ENCODE measurements at regions not wholly inside any gene's neighbourhood (a gene's known extent, or its start where the extent isn't known, plus 50 kb on each side); places are given as distances from the start of the nearest gene placed in this dataset.

DNA sequence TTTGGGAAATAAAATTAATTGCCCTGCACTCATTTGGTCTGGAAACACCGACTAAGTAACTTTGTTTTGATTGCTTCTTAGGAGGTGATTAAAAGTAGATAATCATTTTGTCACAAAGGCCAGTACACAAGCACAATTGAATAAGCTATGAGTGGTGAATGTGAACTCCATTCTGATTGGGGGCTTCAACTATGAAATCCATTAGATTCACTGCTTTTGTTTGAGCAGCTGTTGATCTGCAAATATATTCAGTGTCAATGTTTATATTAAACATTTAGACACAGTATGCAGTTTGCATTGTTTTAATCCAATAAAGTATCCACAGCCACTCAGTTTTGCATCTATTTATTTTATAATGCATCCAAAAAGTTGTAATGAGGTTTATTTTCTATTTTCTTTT, 817.5 kb downstream of the CDH11 start:
- H3K4me2 ChIP-seq (ENCODE audit: control insufficient read depth, insufficient read depth) = no peak overlapping the region
- no peak for ATAC-seq
- WGBS (ENCODE audit: insufficient coverage, insufficient replicate concordance, low lambda C conversion rate, missing lambda C conversion rate) = 0% methylated on average over 1 of the region's 1 CpG

More for the DNA sequence above, 817.5 kb downstream of the CDH11 start:
- no peaks in the 10 kb centered on the region for H4K20me1 ChIP-seq (ENCODE audit: control insufficient read depth, insufficient read depth)
- H3K27ac ChIP-seq (ENCODE audit: control insufficient read depth, insufficient read depth) = no peak overlapping the region
- CTCF ChIA-PET = no interaction called here
- intact Hi-C loops (cut with micrococcal nuclease; ENCODE audit: unreplicated experiment) = no loop called here
- FAIRE-seq (no peak), DNase-seq (ENCODE audit: low read depth, low spot score) (no peak)
- no TSS peak for BruUV-seq (replicated peaks)
- SMC1A ChIA-PET (ENCODE audit: uncharacterized antibody, unreplicated experiment) = no interaction called here
- TF ChIP-seq GABPA (IDR thresholded peaks at IDR 0.05; ENCODE audit: low read depth) (no peak), CREM (IDR thresholded peaks at IDR 0.05; ENCODE audit: low read depth) (no peak), EED (IDR thresholded peaks at IDR 0.05; ENCODE audit: low read depth) (no peak), SRF (IDR thresholded peaks at IDR 0.05; ENCODE audit: low read depth in 2 of 2, low read length in 2 of 2) (no peak)
- TF ChIP-seq, protein P1, sequence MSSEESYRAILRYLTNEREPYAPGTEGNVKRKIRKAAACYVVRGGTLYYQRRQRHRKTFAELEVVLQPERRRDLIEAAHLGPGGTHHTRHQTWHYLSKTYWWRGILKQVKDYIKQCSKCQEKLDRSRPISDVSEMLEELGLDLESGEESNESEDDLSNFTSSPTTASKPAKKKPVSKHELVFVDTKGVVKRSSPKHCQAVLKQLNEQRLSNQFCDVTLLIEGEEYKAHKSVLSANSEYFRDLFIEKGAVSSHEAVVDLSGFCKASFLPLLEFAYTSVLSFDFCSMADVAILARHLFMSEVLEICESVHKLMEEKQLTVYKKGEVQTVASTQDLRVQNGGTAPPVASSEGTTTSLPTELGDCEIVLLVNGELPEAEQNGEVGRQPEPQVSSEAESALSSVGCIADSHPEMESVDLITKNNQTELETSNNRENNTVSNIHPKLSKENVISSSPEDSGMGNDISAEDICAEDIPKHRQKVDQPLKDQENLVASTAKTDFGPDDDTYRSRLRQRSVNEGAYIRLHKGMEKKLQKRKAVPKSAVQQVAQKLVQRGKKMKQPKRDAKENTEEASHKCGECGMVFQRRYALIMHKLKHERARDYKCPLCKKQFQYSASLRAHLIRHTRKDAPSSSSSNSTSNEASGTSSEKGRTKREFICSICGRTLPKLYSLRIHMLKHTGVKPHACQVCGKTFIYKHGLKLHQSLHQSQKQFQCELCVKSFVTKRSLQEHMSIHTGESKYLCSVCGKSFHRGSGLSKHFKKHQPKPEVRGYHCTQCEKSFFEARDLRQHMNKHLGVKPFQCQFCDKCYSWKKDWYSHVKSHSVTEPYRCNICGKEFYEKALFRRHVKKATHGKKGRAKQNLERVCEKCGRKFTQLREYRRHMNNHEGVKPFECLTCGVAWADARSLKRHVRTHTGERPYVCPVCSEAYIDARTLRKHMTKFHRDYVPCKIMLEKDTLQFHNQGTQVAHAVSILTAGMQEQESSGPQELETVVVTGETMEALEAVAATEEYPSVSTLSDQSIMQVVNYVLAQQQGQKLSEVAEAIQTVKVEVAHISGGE (CRISPR knock-in tag; IDR thresholded peaks at IDR 0.05) = no peak
- POLR2A ChIA-PET = no interaction called here
- in situ Hi-C loops (cut with MboI) = no loop called here
- no peaks in the 10 kb centered on the region for H3K27me3 ChIP-seq (replicated peaks in 1 of 2; ENCODE audit: control insufficient read depth in 2 of 2, insufficient read depth in 2 of 2, low read length in 1 of 2)
- no peaks in the 10 kb centered on the region for H3K4me1 ChIP-seq (ENCODE audit: control insufficient read depth, insufficient read depth, low read length)
- no peak overlapping the region for H3K9ac ChIP-seq (ENCODE audit: control insufficient read depth, insufficient read depth, low read length)
- no peak overlapping the region for H2AFZ ChIP-seq (ENCODE audit: control insufficient read depth, low read depth, low read length)
- no peaks in the 10 kb centered on the region for H3K79me2 ChIP-seq (ENCODE audit: control insufficient read depth, insufficient read depth, low read length)
- RAD21 ChIA-PET (ENCODE audit: unreplicated experiment) = no interaction called here
- H3K4me3 ChIP-seq = no peak overlapping the region
- H3K36me3 ChIP-seq (ENCODE audit: control insufficient read depth in 2 of 2, insufficient read depth in 2 of 2, low read length in 1 of 2) = no peaks in the 10 kb centered on the region
- no peaks in the 10 kb centered on the region for H3K9me3 ChIP-seq (replicated peaks; ENCODE audit: control insufficient read depth, insufficient read depth, low read length)
